NB4 (cell line): ENCODE measurements at regions not wholly inside any gene's neighbourhood (a gene's known extent, or its start where the extent isn't known, plus 50 kb on each side); places are given as distances from the start of the nearest gene placed in this dataset.
A peak's percentile ranks its signal among the peaks of the same experiment; 100 is the strongest.

Source experiments
- DNase-seq: peaks from one replicate; pipeline ENCODE4 v3.0.0; 2010; ENCODE audit warnings: low read depth
- H3K4me3 ChIP-seq: one replicate; pipeline ENCODE4 v1.5.1; 2011; ENCODE audit warnings: mild to moderate bottlenecking, low read depth, low read length, moderate library complexity
- MYC ChIP-seq: IDR thresholded peaks from 2 replicates; pipeline ENCODE4 v1.6.1; 2011; ENCODE audit warnings: low read depth, low read length
- POLR2A ChIP-seq: IDR thresholded peaks from 2 replicates; pipeline ENCODE4 v1.6.1; 2011; ENCODE audit warnings: mild to moderate bottlenecking; ENCODE audit not compliant: insufficient read length; ENCODE audit errors: extremely low read depth
- TF ChIP-seq, protein P1 (sequence below): IDR thresholded peaks from 2 replicates; pipeline ENCODE4 v1.6.1; 2011; ENCODE audit warnings: low read depth, low read length
- TF ChIP-seq, protein P2 (sequence below): IDR thresholded peaks from one replicate; pipeline ENCODE4 v1.5.1; 2012; ENCODE audit warnings: low read depth, low read length

DNA sequence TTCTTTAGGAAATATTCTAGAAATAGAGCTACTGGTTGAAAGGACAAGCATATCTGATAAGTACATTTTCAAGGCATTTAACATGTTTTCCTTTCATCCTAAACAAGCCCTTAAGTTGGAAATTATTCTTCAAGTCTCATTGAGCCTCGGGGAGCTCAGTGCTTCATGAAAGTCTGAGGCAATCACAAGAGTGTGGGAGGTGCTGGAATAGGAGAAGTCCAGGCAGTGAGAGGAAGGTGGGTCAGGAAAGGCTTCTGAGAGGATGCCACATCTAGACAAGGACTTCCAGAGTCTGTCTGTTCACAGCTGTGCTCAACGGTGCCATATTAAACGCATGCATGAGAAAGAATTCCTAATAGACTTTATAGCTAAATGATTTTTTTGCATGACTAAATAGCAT lies 69.8 kb downstream of the CD83 start:
- TF ChIP-seq POLR2A = no peak
- no peak overlapping the region for H3K4me3 ChIP-seq
- DNase-seq = peak; percentile 28

DNA sequence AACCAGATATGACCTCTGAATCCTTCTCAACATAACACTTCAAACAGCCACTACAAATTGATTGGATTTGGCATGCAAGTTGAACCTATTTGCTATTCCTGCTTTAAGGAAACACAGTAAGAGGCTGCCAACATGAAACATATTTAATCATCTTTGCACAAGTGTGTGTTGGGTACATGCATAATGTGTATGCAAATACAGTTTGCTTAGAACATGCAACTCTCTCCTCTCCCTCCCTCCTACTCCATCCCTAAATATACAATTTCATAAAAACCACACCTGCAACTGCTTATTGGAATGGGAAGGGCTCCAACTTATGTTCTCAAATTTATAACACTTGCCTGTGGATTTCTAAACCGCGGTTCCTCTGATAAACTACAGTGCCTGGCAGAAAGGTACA lies 71.5 kb downstream of the CD83 start:
- H3K4me3 ChIP-seq = no peak overlapping the region
- TF ChIP-seq, protein P1, sequence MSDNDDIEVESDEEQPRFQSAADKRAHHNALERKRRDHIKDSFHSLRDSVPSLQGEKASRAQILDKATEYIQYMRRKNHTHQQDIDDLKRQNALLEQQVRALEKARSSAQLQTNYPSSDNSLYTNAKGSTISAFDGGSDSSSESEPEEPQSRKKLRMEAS = no peak
- no peak for TF ChIP-seq MYC
- TF ChIP-seq POLR2A = no peak
- TF ChIP-seq, protein P2, sequence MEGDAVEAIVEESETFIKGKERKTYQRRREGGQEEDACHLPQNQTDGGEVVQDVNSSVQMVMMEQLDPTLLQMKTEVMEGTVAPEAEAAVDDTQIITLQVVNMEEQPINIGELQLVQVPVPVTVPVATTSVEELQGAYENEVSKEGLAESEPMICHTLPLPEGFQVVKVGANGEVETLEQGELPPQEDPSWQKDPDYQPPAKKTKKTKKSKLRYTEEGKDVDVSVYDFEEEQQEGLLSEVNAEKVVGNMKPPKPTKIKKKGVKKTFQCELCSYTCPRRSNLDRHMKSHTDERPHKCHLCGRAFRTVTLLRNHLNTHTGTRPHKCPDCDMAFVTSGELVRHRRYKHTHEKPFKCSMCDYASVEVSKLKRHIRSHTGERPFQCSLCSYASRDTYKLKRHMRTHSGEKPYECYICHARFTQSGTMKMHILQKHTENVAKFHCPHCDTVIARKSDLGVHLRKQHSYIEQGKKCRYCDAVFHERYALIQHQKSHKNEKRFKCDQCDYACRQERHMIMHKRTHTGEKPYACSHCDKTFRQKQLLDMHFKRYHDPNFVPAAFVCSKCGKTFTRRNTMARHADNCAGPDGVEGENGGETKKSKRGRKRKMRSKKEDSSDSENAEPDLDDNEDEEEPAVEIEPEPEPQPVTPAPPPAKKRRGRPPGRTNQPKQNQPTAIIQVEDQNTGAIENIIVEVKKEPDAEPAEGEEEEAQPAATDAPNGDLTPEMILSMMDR = no peak
- no peak for DNase-seq

DNA sequence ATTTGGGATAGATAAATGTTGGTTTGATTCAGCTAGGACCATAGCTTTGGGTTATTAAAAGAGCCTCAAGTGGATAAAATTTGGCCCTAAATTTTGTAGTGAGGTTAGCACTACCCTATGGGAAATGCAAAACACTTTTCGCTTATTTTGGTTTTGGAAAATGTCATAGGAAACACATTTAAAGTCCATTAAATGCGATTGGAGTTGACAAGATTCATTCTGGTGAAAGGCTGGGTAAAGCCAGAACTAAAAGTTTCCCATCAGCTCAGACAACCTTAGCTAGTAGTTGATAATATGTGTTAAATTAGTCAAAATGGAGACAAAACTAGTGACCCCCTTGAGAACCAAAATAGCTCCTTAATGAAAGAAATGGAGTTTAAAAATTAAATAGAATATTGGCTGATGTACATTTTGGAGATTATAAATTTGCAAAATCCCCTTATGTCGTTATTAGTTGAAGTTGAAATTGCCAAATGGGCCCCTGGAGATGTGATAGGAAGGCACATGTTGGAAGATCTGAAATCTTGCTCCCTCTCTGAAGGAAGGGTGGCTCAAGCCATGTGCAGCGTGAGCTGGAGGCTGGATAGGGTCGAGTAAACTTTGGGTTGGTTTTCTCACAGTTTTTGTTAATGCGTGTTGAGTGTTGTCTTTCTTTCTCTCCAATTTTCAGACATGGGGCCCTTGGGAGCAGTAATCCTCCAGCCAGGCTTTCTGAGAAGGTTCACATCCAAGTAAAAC lies 72.8 kb downstream of the CD83 start:
- TF ChIP-seq, protein P1 = no peak
- TF ChIP-seq MYC (no peak), POLR2A (no peak)
- TF ChIP-seq, protein P2 = no peak
- DNase-seq = no peak
- H3K4me3 ChIP-seq = no peak overlapping the region

DNA sequence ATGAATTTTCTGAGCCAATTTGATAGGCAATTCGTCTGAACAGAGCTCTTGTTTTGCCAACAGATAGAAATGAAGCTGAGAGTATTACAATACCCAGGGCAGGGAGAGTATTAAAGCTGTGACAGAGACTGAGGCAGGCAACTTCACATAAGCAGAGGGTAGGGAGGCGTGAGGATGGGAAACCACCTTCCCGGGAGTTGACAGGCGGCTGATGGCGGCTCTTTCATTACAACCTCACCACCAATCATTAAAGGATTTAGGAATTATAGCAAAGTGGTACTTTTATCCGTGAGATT lies 73.3 kb downstream of the CD83 start:
- TF ChIP-seq, protein P2 = no peak
- TF ChIP-seq, protein P1 = no peak
- TF ChIP-seq POLR2A = no peak
- TF ChIP-seq MYC = no peak
- no peak for DNase-seq

DNA sequence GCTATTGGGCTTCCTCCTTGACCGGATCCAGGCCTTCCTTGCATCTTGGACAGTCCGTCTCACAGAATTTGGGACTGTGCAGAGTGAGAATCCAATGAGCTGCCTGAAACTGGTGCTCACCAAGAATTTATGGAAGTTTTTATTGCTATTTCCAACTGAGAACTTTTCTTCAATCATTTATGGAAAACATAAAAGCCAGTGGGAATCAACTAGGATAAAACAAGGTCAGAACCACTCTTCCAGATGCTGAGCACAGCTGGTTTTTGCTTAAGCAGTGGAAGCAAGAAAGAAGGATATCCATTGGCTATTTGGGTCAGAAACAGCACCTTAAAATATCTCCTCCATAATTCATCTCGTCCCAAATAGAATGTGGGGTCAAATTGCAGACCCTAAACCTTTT lies 74.2 kb downstream of the CD83 start:
- no peak for DNase-seq
- TF ChIP-seq, protein P1 = no peak
- no peak for TF ChIP-seq POLR2A
- TF ChIP-seq MYC = no peak
- TF ChIP-seq, protein P2 = no peak
- no peak overlapping the region for H3K4me3 ChIP-seq

More for the DNA sequence above, 73.3 kb downstream of the CD83 start:
- H3K4me3 ChIP-seq = no peak overlapping the region

DNA sequence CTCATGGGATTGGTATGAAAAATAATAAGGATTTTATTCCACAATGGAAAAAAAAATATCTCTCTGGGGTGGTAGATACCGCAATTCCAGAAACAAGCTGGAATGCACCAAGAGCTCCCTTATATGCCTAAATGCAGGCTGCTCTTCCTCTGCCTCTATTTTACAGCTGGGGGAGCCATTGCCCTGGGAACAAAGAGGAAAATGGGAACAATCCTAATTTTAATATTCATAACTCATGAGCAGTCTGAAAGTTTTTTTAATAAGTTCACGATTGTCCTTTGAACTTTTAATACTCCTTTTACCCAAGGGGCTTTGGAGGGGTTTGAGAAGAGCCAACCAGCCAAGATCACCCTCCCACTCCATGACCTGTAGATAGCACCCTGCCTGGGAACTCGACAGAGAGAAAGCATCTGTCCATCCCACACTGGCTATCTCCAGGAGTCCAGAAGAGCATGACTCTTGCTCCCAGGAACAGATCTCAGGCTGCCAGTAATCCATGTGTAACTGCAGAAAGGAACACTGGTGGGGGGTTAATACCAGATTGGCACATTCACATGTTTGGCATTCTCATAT lies 74.7 kb downstream of the CD83 start:
- H3K4me3 ChIP-seq = no peak overlapping the region
- TF ChIP-seq, protein P1 = no peak
- TF ChIP-seq POLR2A (no peak), MYC (no peak)
- TF ChIP-seq, protein P2 = no peak
- no peak for DNase-seq
